OCI-LY7 (cell line): ENCODE measurements at regions not wholly inside any gene's neighbourhood (a gene's known extent, or its start where the extent isn't known, plus 50 kb on each side); places are given as distances from the start of the nearest gene placed in this dataset.

Experiments
- BruUV-seq: library from RNA; stranded (reverse); fragments of 400-500 nt; replicated peaks from 2 replicates; lab custom pipeline; 2021; lab: Mats Ljungman, UMichigan
- CTCF ChIA-PET: fragments of 300-600 bp; sonication (Branson Sonifier 250); formaldehyde crosslinking; loops from one replicate; lab custom pipeline; 2022; ENCODE audit warnings: antibody characterized with exemption; ENCODE audit not compliant: unreplicated experiment; lab: Charles Lee
- POLR2A ChIA-PET: fragments of 300-600 bp; sonication (Branson Sonifier 250); formaldehyde crosslinking; loops from one replicate; lab custom pipeline; 2022; ENCODE audit warnings: antibody characterized with exemption; lab: Charles Lee
- DNase-seq: peaks from one replicate; pipeline ENCODE4 v3.0.0-alpha.2; 2015; ENCODE audit warnings: low spot score
- H2AFZ ChIP-seq: fragments of 200-600 bp; sonication (generic), shearing (Covaris generic); 2 replicates; pipeline ENCODE4 v1.6.1; 2014; ENCODE audit warnings: mild to moderate bottlenecking, antibody characterized with exemption, low read length, moderate library complexity
- H3K27ac ChIP-seq: fragments of 200-600 bp; sonication (generic); 2 replicates; pipeline ENCODE4 v1.5.1; 2014; ENCODE audit warnings: mixed run types, low read depth, mild to moderate bottlenecking, moderate library complexity, low read length, inconsistent platforms; ENCODE audit not compliant: poor library complexity, severe bottlenecking
- H3K36me3 ChIP-seq: fragments of 200-600 bp; sonication (generic); 2 replicates; pipeline ENCODE4 v1.6.1; 2014; ENCODE audit warnings: mild to moderate bottlenecking, antibody characterized with exemption, low read length, moderate library complexity, mixed read lengths; ENCODE audit not compliant: insufficient read depth
- H3K4me1 ChIP-seq: fragments of 200-600 bp; sonication (generic); 2 replicates; pipeline ENCODE4 v1.5.1; 2014; ENCODE audit warnings: mild to moderate bottlenecking, low read length; ENCODE audit not compliant: insufficient read depth, poor library complexity, severe bottlenecking
- H3K4me2 ChIP-seq: fragments of 200-600 bp; sonication (generic); 2 replicates; pipeline ENCODE4 v1.6.1; 2014; ENCODE audit warnings: mild to moderate bottlenecking, low read length
- H3K4me3 ChIP-seq: fragments of 200-600 bp; sonication (generic); 2 replicates; pipeline ENCODE4 v1.5.1; 2014; ENCODE audit warnings: mild to moderate bottlenecking, low read depth, low read length; ENCODE audit not compliant: poor library complexity, severe bottlenecking
- H3K79me2 ChIP-seq: fragments of 200-600 bp; sonication (generic); 2 replicates; pipeline ENCODE4 v1.6.1; 2016; ENCODE audit warnings: low read depth, mild to moderate bottlenecking, low read length, moderate library complexity, mixed read lengths; ENCODE audit not compliant: insufficient read depth
- H3K9me2 ChIP-seq: fragments of 200-600 bp; sonication (generic); 2 replicates; pipeline ENCODE4 v1.6.1; 2016; ENCODE audit warnings: mild to moderate bottlenecking, low read length, mixed read lengths; ENCODE audit not compliant: insufficient read depth
- H3K9me3 ChIP-seq: fragments of 200-600 bp; sonication (generic); 2 replicates; pipeline ENCODE4 v1.6.1; 2014; ENCODE audit warnings: mild to moderate bottlenecking, mixed run types, low read length, mixed read lengths
- H4K20me1 ChIP-seq: fragments of 200-600 bp; sonication (generic); 2 replicates; pipeline ENCODE4 v1.6.1; 2014; ENCODE audit warnings: mild to moderate bottlenecking, antibody characterized with exemption, low read length, moderate library complexity, mixed read lengths; ENCODE audit not compliant: insufficient read depth
- CTCF ChIP-seq: fragments of 200-600 bp; sonication (generic); conservative IDR thresholded peaks from 2 replicates; pipeline ENCODE4 v1.5.1; 2014; ENCODE audit warnings: mild to moderate bottlenecking, antibody characterized with exemption, low read length, moderate library complexity, mixed read lengths
- EZH2phosphoT487 ChIP-seq: fragments of 200-600 bp; sonication (generic); IDR thresholded peaks from 2 replicates; pipeline ENCODE4 v1.6.1; 2018; ENCODE audit warnings: low read depth, borderline replicate concordance, mild to moderate bottlenecking, mixed run types, antibody characterized with exemption, low read length, moderate library complexity, mixed read lengths
- intact Hi-C: fragments of 100-400 bp; cut with micrococcal nuclease; formaldehyde crosslinking; loops from one replicate; pipeline ENCODE4 v1.10.0; 2022; ENCODE audit not compliant: unreplicated experiment

- Histone ChIP-seq H3K4me3 (no peak overlapping the region), H3K79me2 (no peaks in the 10 kb centered on the region), H3K4me1 (no peaks in the 10 kb centered on the region), H3K9me3 (0 out of 2 replicates have a peak, but pooled peaks cover 4% of the 10 kb centered on the region), H2AFZ (no peak overlapping the region), H3K36me3 (no peaks in the 10 kb centered on the region), H3K27ac (no peak overlapping the region), H3K4me2 (no peak overlapping the region), H4K20me1 (no peaks in the 10 kb centered on the region), H3K9me2 (no peaks in the 10 kb centered on the region)
- intact Hi-C loops: no loop called here
- BruUV-seq: no TSS peak
- CTCF ChIA-PET: no interaction called here
- TF ChIP-seq CTCF: no peak
- TF ChIP-seq EZH2phosphoT487: no peak
- POLR2A ChIA-PET: no interaction called here
- no peak for DNase-seq
Measured at GRCh38 chr2:236956641-236957040, 129.0 kb upstream of the COPS8 start.

- no peak for DNase-seq
- no TSS peak for BruUV-seq
Measured at GRCh38 chr2:236959036-236959435, 126.7 kb upstream of the COPS8 start.

More at GRCh38 chr2:236959036-236959435, 126.7 kb upstream of the COPS8 start:
- Histone ChIP-seq H3K36me3 (no peaks in the 10 kb centered on the region), H3K9me3 (no peaks in the 10 kb centered on the region), H3K9me2 (no peaks in the 10 kb centered on the region), H4K20me1 (no peaks in the 10 kb centered on the region), H3K79me2 (no peaks in the 10 kb centered on the region), H3K4me3 (no peak overlapping the region), H2AFZ (no peak overlapping the region), H3K4me2 (no peak overlapping the region), H3K4me1 (no peaks in the 10 kb centered on the region), H3K27ac (no peak overlapping the region)
- ChIA-PET CTCF (no interaction called here), POLR2A (interaction anchor here (0.7 kb wide), 1 partner anchor 66 kb away, joined by 3 read pairs; no protein-coding TSS in a partner anchor)
- TF ChIP-seq EZH2phosphoT487 (no peak), CTCF (no peak)
- intact Hi-C loops: no loop called here
